Natural killer cell (primary cell): ENCODE measurements at regions not wholly inside any gene's neighbourhood (a gene's known extent, or its start where the extent isn't known, plus 50 kb on each side); places are given as distances from the start of the nearest gene placed in this dataset.

Experiments
- ATAC-seq, 3 donors: fragments of 150-1000 bp in 2 of 3; fragments of 200-7000 bp in 1 of 3; cut with Tn5 transposase; 1 replicate in 1 of 3; 2 replicates in 2 of 3; pipeline ENCODE4 v1.10.0; 2021; ENCODE audit warnings: mild to moderate bottlenecking in 2 of 3, moderate library complexity in 2 of 3
- DNase-seq, 2 donors: peaks; one replicate each; pipeline versions ENCODE4 v3.0.0 to v3.0.0-alpha.2; 2013 to 2021; ENCODE audit warnings: mixed read lengths in 1 of 2
- H3K27ac ChIP-seq: one replicate; pipeline ENCODE4 v1.5.1; 2013; ENCODE audit warnings: mild to moderate bottlenecking, low read length
- H3K27me3 ChIP-seq: one replicate; pipeline ENCODE4 v1.6.1; 2013; ENCODE audit warnings: low read length; ENCODE audit not compliant: control insufficient read depth, insufficient read depth
- H3K36me3 ChIP-seq: one replicate; pipeline ENCODE4 v1.6.1; 2013; ENCODE audit warnings: low read length; ENCODE audit not compliant: control insufficient read depth, insufficient read depth
- H3K4me1 ChIP-seq: one replicate; pipeline ENCODE4 v1.6.1; 2013; ENCODE audit warnings: low read length; ENCODE audit not compliant: control insufficient read depth, insufficient read depth
- H3K4me3 ChIP-seq: one replicate; pipeline ENCODE4 v1.5.1; 2013; ENCODE audit warnings: low read length
- H3K9me3 ChIP-seq: one replicate; pipeline ENCODE4 v1.6.1; 2013; ENCODE audit warnings: low read length; ENCODE audit not compliant: control insufficient read depth, insufficient read depth
- H3K27ac Mint-ChIP-seq, 2 donors: one replicate each; pipeline ENCODE4 v1.8.0; 2022; ENCODE audit warnings: mild to moderate bottlenecking in 2 of 2, mixed read lengths in 2 of 2, moderate library complexity in 1 of 2
- H3K27me3 Mint-ChIP-seq, 2 donors: one replicate each; pipeline ENCODE4 v1.8.0; 2022; ENCODE audit warnings: low read depth in 2 of 2, mixed read lengths in 2 of 2
- H3K36me3 Mint-ChIP-seq: one replicate; pipeline ENCODE4 v1.8.0; 2022; ENCODE audit warnings: mixed read lengths
- H3K4me1 Mint-ChIP-seq, 2 donors: one replicate each; pipeline ENCODE4 v1.8.0; 2022; ENCODE audit warnings: mixed read lengths in 2 of 2
- H3K4me3 Mint-ChIP-seq: one replicate; pipeline ENCODE4 v1.8.0; 2022; ENCODE audit warnings: mild to moderate bottlenecking, moderate library complexity, mixed read lengths
- H3K9me3 Mint-ChIP-seq, 2 donors: one replicate each; pipeline ENCODE4 v1.8.0; 2022; ENCODE audit warnings: mixed read lengths in 2 of 2
- WGBS: methylation state at CpG from one replicate; pipeline ENCODE4 v1.1.7; 2013; ENCODE audit warnings: missing lambda C conversion rate; ENCODE audit not compliant: insufficient coverage; 5-methylcytosine and 5-hydroxymethylcytosine counted together
- intact Hi-C: fragments of 100-400 bp; cut with micrococcal nuclease; formaldehyde crosslinking; loops from one replicate; pipeline ENCODE4 v1.14.2; 2022
- TF ChIP-seq, protein P1 (sequence below): fragments of 200-600 bp; IDR thresholded peaks from one replicate; pipeline ENCODE4 v1.8.0; 2022; ENCODE audit warnings: antibody characterized with exemption

DNA sequence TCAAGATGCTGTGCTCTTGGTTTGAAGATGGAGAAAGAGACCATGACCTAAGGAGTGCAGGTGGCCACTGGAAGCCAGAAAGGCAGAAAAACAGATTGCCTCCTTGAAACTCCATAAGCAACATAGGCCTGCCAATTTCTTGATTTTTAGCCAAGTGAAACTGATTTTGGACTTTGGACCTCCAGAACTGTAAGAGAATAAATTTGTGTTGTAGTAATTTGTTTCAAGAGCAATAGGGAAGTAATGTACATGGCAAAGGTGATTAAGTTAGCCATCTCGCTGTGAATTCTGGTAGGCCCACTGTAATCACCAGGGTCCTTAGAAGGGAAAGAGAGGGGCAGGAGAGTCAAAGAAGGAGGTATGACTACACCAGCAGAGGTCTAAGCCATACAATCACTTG is 238.8 kb downstream of the CNTN3 start:
- Mint-ChIP-seq H3K27me3 (no peaks in the 10 kb centered on the region), H3K4me1 (no peaks in the 10 kb centered on the region), H3K4me3 (no peak overlapping the region), H3K9me3 (peaks cover 18 to 20% of the 10 kb centered on the region in 2 donors), H3K27ac (no peak overlapping the region), H3K36me3 (no peaks in the 10 kb centered on the region)
- WGBS = 93% methylated on average over 1 of the region's 1 CpG
- H3K4me1 ChIP-seq = no peaks in the 10 kb centered on the region
- intact Hi-C loops = no loop called here
- ATAC-seq (no peak), DNase-seq (no peak)
- no peak overlapping the region for H3K4me3 ChIP-seq
- H3K27ac ChIP-seq = no peak overlapping the region
- H3K27me3 ChIP-seq = no peaks in the 10 kb centered on the region
- no peaks in the 10 kb centered on the region for H3K36me3 ChIP-seq
- H3K9me3 ChIP-seq = peaks cover 9% of the 10 kb centered on the region
- TF ChIP-seq, protein P1, sequence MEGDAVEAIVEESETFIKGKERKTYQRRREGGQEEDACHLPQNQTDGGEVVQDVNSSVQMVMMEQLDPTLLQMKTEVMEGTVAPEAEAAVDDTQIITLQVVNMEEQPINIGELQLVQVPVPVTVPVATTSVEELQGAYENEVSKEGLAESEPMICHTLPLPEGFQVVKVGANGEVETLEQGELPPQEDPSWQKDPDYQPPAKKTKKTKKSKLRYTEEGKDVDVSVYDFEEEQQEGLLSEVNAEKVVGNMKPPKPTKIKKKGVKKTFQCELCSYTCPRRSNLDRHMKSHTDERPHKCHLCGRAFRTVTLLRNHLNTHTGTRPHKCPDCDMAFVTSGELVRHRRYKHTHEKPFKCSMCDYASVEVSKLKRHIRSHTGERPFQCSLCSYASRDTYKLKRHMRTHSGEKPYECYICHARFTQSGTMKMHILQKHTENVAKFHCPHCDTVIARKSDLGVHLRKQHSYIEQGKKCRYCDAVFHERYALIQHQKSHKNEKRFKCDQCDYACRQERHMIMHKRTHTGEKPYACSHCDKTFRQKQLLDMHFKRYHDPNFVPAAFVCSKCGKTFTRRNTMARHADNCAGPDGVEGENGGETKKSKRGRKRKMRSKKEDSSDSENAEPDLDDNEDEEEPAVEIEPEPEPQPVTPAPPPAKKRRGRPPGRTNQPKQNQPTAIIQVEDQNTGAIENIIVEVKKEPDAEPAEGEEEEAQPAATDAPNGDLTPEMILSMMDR = no peak

DNA sequence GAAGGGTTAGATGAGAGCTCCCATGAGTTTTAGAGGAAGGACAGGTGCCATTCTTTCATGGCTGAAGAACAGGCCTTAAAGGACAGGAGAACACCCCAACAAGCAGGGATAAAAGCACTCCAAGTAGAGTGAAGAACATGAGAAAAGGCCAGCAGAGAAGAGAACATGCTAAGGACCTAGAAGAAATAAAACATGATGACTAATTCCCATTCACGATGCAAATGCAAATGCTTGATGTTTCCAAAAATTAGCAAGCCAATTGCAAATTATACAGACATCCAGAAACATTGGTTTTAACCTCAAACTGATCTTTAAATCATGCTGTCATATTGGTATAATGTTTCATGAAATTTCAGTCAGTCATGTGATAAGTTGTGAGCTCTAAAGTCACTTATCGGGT is 241.7 kb downstream of the CNTN3 start:
- no peaks in the 10 kb centered on the region for H3K4me1 Mint-ChIP-seq
- H3K27ac Mint-ChIP-seq = no peak overlapping the region
- no peak overlapping the region for H3K4me3 ChIP-seq
- WGBS = 81% methylated on average over 2 of the region's 2 CpGs
- no peaks in the 10 kb centered on the region for H3K36me3 Mint-ChIP-seq
- no peaks in the 10 kb centered on the region for H3K27me3 Mint-ChIP-seq
- DNase-seq (no peak), ATAC-seq (no peak)
- H3K36me3 ChIP-seq = no peaks in the 10 kb centered on the region
- H3K9me3 Mint-ChIP-seq = peaks cover 15 to 20% of the 10 kb centered on the region in 2 donors
- no peak overlapping the region for H3K4me3 Mint-ChIP-seq
- intact Hi-C loops = no loop called here
- no peaks in the 10 kb centered on the region for H3K4me1 ChIP-seq
- TF ChIP-seq, protein P1 = no peak
- peaks cover 4% of the 10 kb centered on the region for H3K9me3 ChIP-seq
- no peaks in the 10 kb centered on the region for H3K27me3 ChIP-seq
- H3K27ac ChIP-seq = no peak overlapping the region

DNA sequence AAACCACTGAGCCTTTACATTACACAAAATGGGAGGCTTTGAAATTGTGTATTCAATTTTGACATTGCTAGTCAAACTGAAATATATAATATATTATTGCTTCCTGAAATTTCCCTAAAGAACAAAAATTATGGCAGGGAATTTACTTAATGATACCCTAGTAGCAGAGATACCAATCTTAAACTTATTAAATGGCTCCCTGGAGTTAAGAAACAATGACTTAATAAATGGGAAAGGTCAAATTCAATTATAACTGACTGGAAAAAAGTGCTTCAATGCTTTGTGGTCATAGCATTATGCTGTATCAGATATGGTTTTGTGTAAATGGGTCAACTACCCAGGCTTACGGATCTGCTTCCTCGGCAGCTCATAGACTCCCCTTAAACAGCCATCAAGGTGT is 244.1 kb downstream of the CNTN3 start:
- DNase-seq = no peak
- Histone ChIP-seq H3K4me1 (no peaks in the 10 kb centered on the region), H3K4me3 (no peak overlapping the region), H3K36me3 (no peaks in the 10 kb centered on the region), H3K27me3 (no peaks in the 10 kb centered on the region), H3K27ac (no peak overlapping the region), H3K9me3 (peaks cover 4% of the 10 kb centered on the region)
- Mint-ChIP-seq H3K36me3 (no peaks in the 10 kb centered on the region), H3K4me1 (no peaks in the 10 kb centered on the region), H3K4me3 (no peak overlapping the region), H3K9me3 (peaks cover 18 to 21% of the 10 kb centered on the region in 2 donors), H3K27ac (no peak overlapping the region), H3K27me3 (no peaks in the 10 kb centered on the region)
- intact Hi-C loops = no loop called here
- ATAC-seq = no peak
- WGBS = no CpG with 5 or more reads among the region's 2 CpGs
- TF ChIP-seq, protein P1 = no peak

DNA sequence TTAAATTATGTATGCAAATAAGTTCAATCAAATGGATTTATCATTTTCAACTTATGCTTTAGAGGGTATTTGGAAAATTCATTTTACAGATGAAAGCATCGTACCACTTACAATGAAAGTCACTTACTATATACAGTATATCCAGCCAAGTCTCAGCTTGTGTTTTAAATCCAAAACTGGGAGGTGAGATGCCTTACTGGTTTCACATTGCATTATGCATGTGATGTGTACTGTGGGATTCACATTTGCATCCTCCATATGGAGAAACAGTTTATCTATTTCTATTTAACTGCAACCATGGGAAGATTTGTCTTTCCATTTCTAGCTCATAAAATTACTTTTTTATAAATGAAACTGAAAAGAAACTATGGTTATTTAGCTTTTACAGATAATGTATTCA is 248.1 kb downstream of the CNTN3 start:
- no CpG with 5 or more reads among the region's 1 CpG for WGBS
- no peaks in the 10 kb centered on the region for H3K27me3 ChIP-seq
- no peaks in the 10 kb centered on the region for H3K36me3 ChIP-seq
- Mint-ChIP-seq H3K9me3 (peaks cover 7 to 9% of the 10 kb centered on the region in 2 donors), H3K27ac (no peak overlapping the region), H3K4me1 (no peaks in the 10 kb centered on the region), H3K27me3 (no peaks in the 10 kb centered on the region), H3K4me3 (no peak overlapping the region), H3K36me3 (no peaks in the 10 kb centered on the region)
- DNase-seq = no peak
- no peaks in the 10 kb centered on the region for H3K9me3 ChIP-seq
- H3K27ac ChIP-seq = no peak overlapping the region
- H3K4me1 ChIP-seq = no peaks in the 10 kb centered on the region
- intact Hi-C loops = no loop called here
- H3K4me3 ChIP-seq = no peak overlapping the region
- TF ChIP-seq, protein P1 = no peak
- ATAC-seq = no peak
